Esophagus muscularis mucosa (tissue), 3 donors: ENCODE measurements at regions not wholly inside any gene's neighbourhood (a gene's known extent, or its start where the extent isn't known, plus 50 kb on each side); places are given as distances from the start of the nearest gene placed in this dataset.

Experiments
- POLR2A ChIP-seq: fragments of 450-650 bp; IDR thresholded peaks from one replicate; pipeline ENCODE4 v1.6.1; 2017; ENCODE audit warnings: antibody characterized with exemption, moderate library complexity, mild to moderate bottlenecking, low read depth
- POLR2AphosphoS5 ChIP-seq, 2 donors: sonication (generic); formaldehyde crosslinking; IDR thresholded peaks; one replicate each; pipeline ENCODE4 v1.6.1; 2017; ENCODE audit warnings: antibody characterized with exemption in 2 of 2
- TF ChIP-seq, protein P1 (sequence below), 3 experiments: fragments of 200-600 bp in 2 of 3; fragments of 450-650 bp in 1 of 3; sonication (generic) in 2 of 3; IDR thresholded peaks; one replicate each; pipeline ENCODE4 v1.5.1; 2017 to 2019; ENCODE audit warnings: antibody characterized with exemption in 3 of 3, mild to moderate bottlenecking in 2 of 3, moderate library complexity in 1 of 3

GRCh38 chr11:81920205-81920604 lies 813.5 kb downstream of the FAM181B start:
- TF ChIP-seq, protein P1, sequence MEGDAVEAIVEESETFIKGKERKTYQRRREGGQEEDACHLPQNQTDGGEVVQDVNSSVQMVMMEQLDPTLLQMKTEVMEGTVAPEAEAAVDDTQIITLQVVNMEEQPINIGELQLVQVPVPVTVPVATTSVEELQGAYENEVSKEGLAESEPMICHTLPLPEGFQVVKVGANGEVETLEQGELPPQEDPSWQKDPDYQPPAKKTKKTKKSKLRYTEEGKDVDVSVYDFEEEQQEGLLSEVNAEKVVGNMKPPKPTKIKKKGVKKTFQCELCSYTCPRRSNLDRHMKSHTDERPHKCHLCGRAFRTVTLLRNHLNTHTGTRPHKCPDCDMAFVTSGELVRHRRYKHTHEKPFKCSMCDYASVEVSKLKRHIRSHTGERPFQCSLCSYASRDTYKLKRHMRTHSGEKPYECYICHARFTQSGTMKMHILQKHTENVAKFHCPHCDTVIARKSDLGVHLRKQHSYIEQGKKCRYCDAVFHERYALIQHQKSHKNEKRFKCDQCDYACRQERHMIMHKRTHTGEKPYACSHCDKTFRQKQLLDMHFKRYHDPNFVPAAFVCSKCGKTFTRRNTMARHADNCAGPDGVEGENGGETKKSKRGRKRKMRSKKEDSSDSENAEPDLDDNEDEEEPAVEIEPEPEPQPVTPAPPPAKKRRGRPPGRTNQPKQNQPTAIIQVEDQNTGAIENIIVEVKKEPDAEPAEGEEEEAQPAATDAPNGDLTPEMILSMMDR (IDR thresholded peaks at IDR 0.05), result no peak
- no peak for TF ChIP-seq POLR2A
- no peak for TF ChIP-seq POLR2AphosphoS5 (IDR thresholded peaks at IDR 0.05)
